Heart left ventricle (tissue), 16 donors: ENCODE measurements at regions not wholly inside any gene's neighbourhood (a gene's known extent, or its start where the extent isn't known, plus 50 kb on each side); places are given as distances from the start of the nearest gene placed in this dataset.

Source experiments
- ATAC-seq, 4 donors: fragments of 200-7000 bp; cut with Tn5 transposase; one replicate each; pipeline ENCODE4 v1.9.1; 2020 to 2022; ENCODE audit warnings: moderate library complexity in 4 of 4, mild to moderate bottlenecking in 3 of 4, moderate number of reproducible peaks in 1 of 4
- DNase-seq, 5 donors: peaks; one replicate each; pipeline ENCODE4 v3.0.0-alpha.2; 2020
- H3K27ac ChIP-seq, 12 donors: fragments of 200-600 bp; sonication (generic) in 4 of 12; one replicate each; pipeline versions ENCODE4 v1.5.0 to v1.8.0; 2016 to 2022; ENCODE audit warnings: mild to moderate bottlenecking in 2 of 12
- H3K27me3 ChIP-seq, 9 donors: fragments of 200-600 bp; sonication (generic) in 2 of 9; one replicate each; pipeline versions ENCODE4 v1.5.1 to v1.8.0; 2016 to 2022; ENCODE audit warnings: mild to moderate bottlenecking in 3 of 9
- H3K36me3 ChIP-seq, 9 donors: fragments of 200-600 bp; sonication (generic) in 2 of 9; one replicate each; pipeline versions ENCODE4 v1.5.0 to v1.8.0; 2018 to 2022; ENCODE audit warnings: mild to moderate bottlenecking in 2 of 9
- H3K4me1 ChIP-seq, 12 donors: fragments of 200-600 bp; sonication (generic) in 4 of 12; one replicate each; pipeline versions ENCODE4 v1.5.0 to v1.8.0; 2016 to 2022; ENCODE audit warnings: mild to moderate bottlenecking in 3 of 12
- H3K4me3 ChIP-seq, 12 donors: fragments of 200-600 bp; sonication (generic) in 4 of 12; one replicate each; pipeline versions ENCODE4 v1.5.0 to v1.8.0; 2017 to 2022; ENCODE audit warnings: mild to moderate bottlenecking in 9 of 12, moderate library complexity in 4 of 12
- H3K9me3 ChIP-seq, 12 donors: fragments of 200-600 bp; sonication (generic) in 4 of 12; one replicate each; pipeline versions ENCODE4 v1.5.0 to v1.8.0; 2016 to 2022; ENCODE audit warnings: mild to moderate bottlenecking in 1 of 12
- POLR2A ChIP-seq, 2 donors: fragments of 450-650 bp; IDR thresholded peaks; one replicate each; pipeline ENCODE4 v1.6.1; 2017; ENCODE audit warnings: antibody characterized with exemption in 2 of 2, mild to moderate bottlenecking in 2 of 2, moderate library complexity in 2 of 2
- WGBS, 4 donors: extraction: QIAGEN DNeasy Blood & Tissue Kit in 2 of 4; methylation state at CpG; one replicate each; pipeline versions ENCODE4 v1.1.5 to v1.1.7; 2013 to 2018; 5-methylcytosine and 5-hydroxymethylcytosine counted together
- intact Hi-C, 10 donors: fragments of 100-400 bp; cut with DNase I; formaldehyde crosslinking; loops; one replicate each; pipeline versions ENCODE4 v1.11.1 to v1.14.2; 2022
- TF ChIP-seq, protein P1 (sequence below), 12 donors: fragments of 200-600 bp; sonication (generic) in 4 of 12; IDR thresholded peaks; one replicate each; pipeline versions ENCODE4 v1.5.0 to v1.8.0; 2018 to 2022; ENCODE audit warnings: antibody characterized with exemption in 12 of 12, mild to moderate bottlenecking in 5 of 12
- donor health status: ischemic (EF 13 %, LVEDD 7.1; RV severe dilation, severe dysfunction).
- donor health status: healthy with polysubstance abuse.
- donor health status: DM: no; HTN: yes; CAD: no.
- donor health status: DM: no; HTN: no; CAD: no.
- donor health status: ischemic (EF 25% LVEDD 6.9; RV normal size, moderate dysfunction).
- donor health status: ischemic (EF 25% LVEDD 5.7; RV mildly dilated, moderate dysfunction).
- donor health status: healthy.
- donor health status: DM: yes; HTN: yes; CAD: no.
- donor health status: ischemic (EF 35%, LVEDD 5.7; RV mildly dilated, moderate dysfunction).
- donor health status: nonischemic (EF 11% LVEDD 7.7; RV severe dilation, severe dysfunction).
- donor health status: DM: yes; HTN: yes; CAD: no.
- donor health status: PGD.
- donor health status: ischemic (EF 29% LVEDD 5.4; RV normal size, mild dysfunction).
- donor health status: nonischemic (EF 23%, LVEDD 6.1; RV moderate dilation, normal function).

GRCh38 chr5:31047621-31048020, 145.9 kb upstream of the CDH6 start:
- TF ChIP-seq POLR2A (IDR thresholded peaks at IDR 0.05): no peak
- TF ChIP-seq, protein P1, sequence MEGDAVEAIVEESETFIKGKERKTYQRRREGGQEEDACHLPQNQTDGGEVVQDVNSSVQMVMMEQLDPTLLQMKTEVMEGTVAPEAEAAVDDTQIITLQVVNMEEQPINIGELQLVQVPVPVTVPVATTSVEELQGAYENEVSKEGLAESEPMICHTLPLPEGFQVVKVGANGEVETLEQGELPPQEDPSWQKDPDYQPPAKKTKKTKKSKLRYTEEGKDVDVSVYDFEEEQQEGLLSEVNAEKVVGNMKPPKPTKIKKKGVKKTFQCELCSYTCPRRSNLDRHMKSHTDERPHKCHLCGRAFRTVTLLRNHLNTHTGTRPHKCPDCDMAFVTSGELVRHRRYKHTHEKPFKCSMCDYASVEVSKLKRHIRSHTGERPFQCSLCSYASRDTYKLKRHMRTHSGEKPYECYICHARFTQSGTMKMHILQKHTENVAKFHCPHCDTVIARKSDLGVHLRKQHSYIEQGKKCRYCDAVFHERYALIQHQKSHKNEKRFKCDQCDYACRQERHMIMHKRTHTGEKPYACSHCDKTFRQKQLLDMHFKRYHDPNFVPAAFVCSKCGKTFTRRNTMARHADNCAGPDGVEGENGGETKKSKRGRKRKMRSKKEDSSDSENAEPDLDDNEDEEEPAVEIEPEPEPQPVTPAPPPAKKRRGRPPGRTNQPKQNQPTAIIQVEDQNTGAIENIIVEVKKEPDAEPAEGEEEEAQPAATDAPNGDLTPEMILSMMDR (IDR thresholded peaks at IDR 0.05): no peak
- Histone ChIP-seq H3K36me3 (no peaks in the 10 kb centered on the region), H3K9me3 (peaks cover 0 to 4% (median 0%) of the 10 kb centered on the region in 12 donors), H3K27ac (no peak overlapping the region), H3K4me3 (no peak overlapping the region), H3K4me1 (no peaks in the 10 kb centered on the region), H3K27me3 (no peaks in the 10 kb centered on the region)
- ATAC-seq (no peak), DNase-seq (no peak)
- WGBS, 4 donors: 42 to 62% (median 49%) methylated on average over 2 of the region's 2 CpGs
- intact Hi-C loops: no loop called here

DNA sequence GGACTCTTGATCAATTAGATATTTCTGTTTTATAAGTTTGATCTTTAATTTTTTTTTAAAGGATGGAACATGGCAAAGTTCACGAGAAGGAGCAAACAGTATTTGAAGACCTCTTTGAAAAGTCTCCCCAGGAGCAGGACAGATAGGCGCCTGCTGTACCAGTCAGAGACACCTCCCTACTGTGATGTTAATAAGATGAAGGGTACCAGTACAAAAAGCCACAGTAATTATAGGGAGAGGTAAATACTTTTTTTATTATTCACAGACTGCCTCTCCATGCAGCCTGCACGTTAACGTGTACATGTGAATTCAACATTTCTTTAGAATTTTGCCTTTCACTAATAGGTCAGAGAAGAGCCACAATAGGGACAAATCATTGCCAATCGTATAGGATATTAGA, 146.5 kb upstream of the CDH6 start:
- TF ChIP-seq, protein P1 (IDR thresholded peaks at IDR 0.05): no peak
- TF ChIP-seq POLR2A (IDR thresholded peaks at IDR 0.05): no peak

DNA sequence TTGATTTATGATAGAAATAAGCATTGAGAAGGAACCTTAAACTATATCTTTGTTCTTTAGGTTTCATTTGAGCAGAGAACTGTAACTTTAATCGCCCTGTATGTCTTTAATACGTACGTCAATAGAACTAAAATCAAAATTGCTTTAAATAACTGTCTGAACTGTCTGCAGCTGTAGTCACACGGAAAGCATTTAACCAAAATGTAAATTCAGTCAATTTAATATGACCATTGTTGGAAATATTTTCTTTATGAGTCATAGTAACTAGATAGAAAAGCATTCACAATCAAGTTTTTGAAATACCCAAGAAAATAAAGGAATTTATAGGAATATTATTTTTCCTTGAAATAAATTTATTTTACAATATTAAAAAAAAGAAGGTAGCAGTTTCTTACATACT, 157.1 kb upstream of the CDH6 start:
- WGBS, 4 donors: 52 to 84% (median 68%) methylated on average over 4 of the region's 4 CpGs
- DNase-seq: no peak
- ATAC-seq: no peak

More for the DNA sequence above, 146.5 kb upstream of the CDH6 start:
- H3K36me3 ChIP-seq: no peaks in the 10 kb centered on the region
- no peak overlapping the region for H3K27ac ChIP-seq
- DNase-seq: no peak
- H3K4me3 ChIP-seq: no peak overlapping the region
- H3K4me1 ChIP-seq: no peaks in the 10 kb centered on the region
- peaks cover 0 to 4% (median 0%) of the 10 kb centered on the region in 12 donors for H3K9me3 ChIP-seq
- H3K27me3 ChIP-seq: no peaks in the 10 kb centered on the region
- no peak for ATAC-seq
- intact Hi-C loops: no loop called here
- 68 to 73% (median 70%) methylated on average over 5 of the region's 5 CpGs for WGBS, 4 donors

DNA sequence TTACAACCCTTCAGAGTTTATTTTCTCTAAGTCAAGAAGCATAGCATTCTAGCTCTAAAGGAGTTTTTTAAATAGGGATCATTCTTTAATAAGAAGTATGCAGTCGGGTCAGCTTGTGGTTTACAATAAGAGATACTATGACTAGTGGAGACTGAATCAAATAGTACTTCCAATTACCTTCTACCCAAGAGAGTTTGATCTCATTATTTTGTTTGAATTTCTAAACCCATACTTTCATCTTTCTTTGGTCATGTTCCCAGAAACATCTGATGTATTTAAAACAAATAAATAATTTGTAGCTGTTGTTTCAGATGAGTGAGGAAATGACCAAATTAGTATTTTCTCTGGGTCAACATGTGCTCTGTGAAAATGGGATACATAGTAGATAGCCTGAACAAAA, 160.2 kb upstream of the CDH6 start:
- Histone ChIP-seq H3K27me3 (no peaks in the 10 kb centered on the region), H3K4me1 (no peaks in the 10 kb centered on the region), H3K36me3 (no peaks in the 10 kb centered on the region), H3K4me3 (no peak overlapping the region), H3K27ac (no peak overlapping the region), H3K9me3 (peaks cover 0 to 3% (median 0%) of the 10 kb centered on the region in 12 donors)
- DNase-seq (no peak), ATAC-seq (no peak)
- intact Hi-C loops: no loop called here
- no peak for TF ChIP-seq POLR2A (IDR thresholded peaks at IDR 0.05)
- TF ChIP-seq, protein P1 (IDR thresholded peaks at IDR 0.05): no peak
- 55 to 78% (median 68%) methylated on average over 1 of the region's 1 CpG for WGBS, 4 donors

More for the DNA sequence above, 157.1 kb upstream of the CDH6 start:
- Histone ChIP-seq H3K9me3 (peaks cover 0 to 29% (median 5%) of the 10 kb centered on the region in 12 donors), H3K4me1 (no peaks in the 10 kb centered on the region), H3K36me3 (no peaks in the 10 kb centered on the region), H3K4me3 (no peak overlapping the region), H3K27me3 (no peaks in the 10 kb centered on the region), H3K27ac (no peak overlapping the region)
- intact Hi-C loops: no loop called here
- TF ChIP-seq, protein P1 (IDR thresholded peaks at IDR 0.05): no peak
- no peak for TF ChIP-seq POLR2A (IDR thresholded peaks at IDR 0.05)
